HL-60 (cell line): ENCODE measurements at regions not wholly inside any gene's neighbourhood (a gene's known extent, or its start where the extent isn't known, plus 50 kb on each side); places are given as distances from the start of the nearest gene placed in this dataset.

Experiments
- DNase-seq, 2 experiments: peaks; one replicate each; pipeline ENCODE4 v3.0.0-alpha.2; 2010 to 2020; ENCODE audit warnings: low read depth in 1 of 2, low spot score in 1 of 2
- H3K27ac ChIP-seq: fragments of 250-450 bp; sonication (Bioruptor Pico); replicated peaks from 2 replicates; pipeline ENCODE4 v1.5.1; 2020; ENCODE audit warnings: mild to moderate bottlenecking, moderate library complexity
- H3K27me3 ChIP-seq: fragments of 250-450 bp; sonication (Bioruptor Pico); 2 replicates; pipeline ENCODE4 v1.5.1; 2021; ENCODE audit warnings: mild to moderate bottlenecking, moderate library complexity; ENCODE audit not compliant: insufficient read depth, poor library complexity, severe bottlenecking
- H3K4me3 ChIP-seq: replicated peaks from 2 replicates; pipeline ENCODE4 v1.5.1; 2011; ENCODE audit warnings: mild to moderate bottlenecking, control low read depth, low read length; ENCODE audit not compliant: insufficient read depth
- GABPA ChIP-seq: IDR thresholded peaks from 2 replicates; pipeline ENCODE4 v1.6.1; 2012; ENCODE audit warnings: low read depth
- POLR2AphosphoS5 ChIP-seq: IDR thresholded peaks from 2 replicates; pipeline ENCODE4 v1.6.1; 2012; ENCODE audit warnings: low read depth
- SPI1 ChIP-seq: IDR thresholded peaks from 2 replicates; pipeline ENCODE4 v1.6.1; 2012; ENCODE audit warnings: low read depth, mild to moderate bottlenecking, borderline replicate concordance
- TF ChIP-seq, protein P1 (sequence below): IDR thresholded peaks from one replicate; pipeline ENCODE4 v1.5.1; 2011; ENCODE audit warnings: low read length, control low read depth, inconsistent platforms; ENCODE audit not compliant: insufficient read depth
- TF ChIP-seq, protein P2 (sequence below): IDR thresholded peaks from 2 replicates; pipeline ENCODE4 v1.6.1; 2012; ENCODE audit warnings: low read depth; ENCODE audit not compliant: insufficient replicate concordance

DNA sequence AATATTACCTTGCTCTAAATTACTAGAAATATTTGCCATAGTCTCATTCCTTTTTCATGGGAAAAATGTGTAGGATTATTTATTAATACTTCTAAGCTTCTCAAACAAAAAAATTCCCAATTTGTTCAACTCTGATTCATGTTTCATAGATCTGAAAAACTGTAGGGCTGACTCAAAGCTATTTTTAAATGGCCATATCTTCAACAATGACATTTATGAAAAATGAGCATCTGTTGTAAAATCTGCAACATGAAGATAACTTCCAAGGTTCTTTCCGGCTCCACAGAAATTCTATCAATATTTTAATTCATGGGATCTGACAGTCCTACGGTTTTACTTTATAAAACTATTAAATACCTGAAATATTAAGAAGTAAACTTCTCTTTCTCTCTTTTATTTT is 192.7 kb upstream of the KCNJ16 start:
- Histone ChIP-seq H3K4me3 (no peak overlapping the region), H3K27me3 (no peaks in the 10 kb centered on the region), H3K27ac (no peak overlapping the region)
- TF ChIP-seq, protein P1, sequence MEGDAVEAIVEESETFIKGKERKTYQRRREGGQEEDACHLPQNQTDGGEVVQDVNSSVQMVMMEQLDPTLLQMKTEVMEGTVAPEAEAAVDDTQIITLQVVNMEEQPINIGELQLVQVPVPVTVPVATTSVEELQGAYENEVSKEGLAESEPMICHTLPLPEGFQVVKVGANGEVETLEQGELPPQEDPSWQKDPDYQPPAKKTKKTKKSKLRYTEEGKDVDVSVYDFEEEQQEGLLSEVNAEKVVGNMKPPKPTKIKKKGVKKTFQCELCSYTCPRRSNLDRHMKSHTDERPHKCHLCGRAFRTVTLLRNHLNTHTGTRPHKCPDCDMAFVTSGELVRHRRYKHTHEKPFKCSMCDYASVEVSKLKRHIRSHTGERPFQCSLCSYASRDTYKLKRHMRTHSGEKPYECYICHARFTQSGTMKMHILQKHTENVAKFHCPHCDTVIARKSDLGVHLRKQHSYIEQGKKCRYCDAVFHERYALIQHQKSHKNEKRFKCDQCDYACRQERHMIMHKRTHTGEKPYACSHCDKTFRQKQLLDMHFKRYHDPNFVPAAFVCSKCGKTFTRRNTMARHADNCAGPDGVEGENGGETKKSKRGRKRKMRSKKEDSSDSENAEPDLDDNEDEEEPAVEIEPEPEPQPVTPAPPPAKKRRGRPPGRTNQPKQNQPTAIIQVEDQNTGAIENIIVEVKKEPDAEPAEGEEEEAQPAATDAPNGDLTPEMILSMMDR: no peak
- TF ChIP-seq POLR2AphosphoS5: no peak
- TF ChIP-seq, protein P2, sequence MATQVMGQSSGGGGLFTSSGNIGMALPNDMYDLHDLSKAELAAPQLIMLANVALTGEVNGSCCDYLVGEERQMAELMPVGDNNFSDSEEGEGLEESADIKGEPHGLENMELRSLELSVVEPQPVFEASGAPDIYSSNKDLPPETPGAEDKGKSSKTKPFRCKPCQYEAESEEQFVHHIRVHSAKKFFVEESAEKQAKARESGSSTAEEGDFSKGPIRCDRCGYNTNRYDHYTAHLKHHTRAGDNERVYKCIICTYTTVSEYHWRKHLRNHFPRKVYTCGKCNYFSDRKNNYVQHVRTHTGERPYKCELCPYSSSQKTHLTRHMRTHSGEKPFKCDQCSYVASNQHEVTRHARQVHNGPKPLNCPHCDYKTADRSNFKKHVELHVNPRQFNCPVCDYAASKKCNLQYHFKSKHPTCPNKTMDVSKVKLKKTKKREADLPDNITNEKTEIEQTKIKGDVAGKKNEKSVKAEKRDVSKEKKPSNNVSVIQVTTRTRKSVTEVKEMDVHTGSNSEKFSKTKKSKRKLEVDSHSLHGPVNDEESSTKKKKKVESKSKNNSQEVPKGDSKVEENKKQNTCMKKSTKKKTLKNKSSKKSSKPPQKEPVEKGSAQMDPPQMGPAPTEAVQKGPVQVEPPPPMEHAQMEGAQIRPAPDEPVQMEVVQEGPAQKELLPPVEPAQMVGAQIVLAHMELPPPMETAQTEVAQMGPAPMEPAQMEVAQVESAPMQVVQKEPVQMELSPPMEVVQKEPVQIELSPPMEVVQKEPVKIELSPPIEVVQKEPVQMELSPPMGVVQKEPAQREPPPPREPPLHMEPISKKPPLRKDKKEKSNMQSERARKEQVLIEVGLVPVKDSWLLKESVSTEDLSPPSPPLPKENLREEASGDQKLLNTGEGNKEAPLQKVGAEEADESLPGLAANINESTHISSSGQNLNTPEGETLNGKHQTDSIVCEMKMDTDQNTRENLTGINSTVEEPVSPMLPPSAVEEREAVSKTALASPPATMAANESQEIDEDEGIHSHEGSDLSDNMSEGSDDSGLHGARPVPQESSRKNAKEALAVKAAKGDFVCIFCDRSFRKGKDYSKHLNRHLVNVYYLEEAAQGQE: no peak
- TF ChIP-seq GABPA: no peak
- no peak for TF ChIP-seq SPI1
- no peak for DNase-seq

DNA sequence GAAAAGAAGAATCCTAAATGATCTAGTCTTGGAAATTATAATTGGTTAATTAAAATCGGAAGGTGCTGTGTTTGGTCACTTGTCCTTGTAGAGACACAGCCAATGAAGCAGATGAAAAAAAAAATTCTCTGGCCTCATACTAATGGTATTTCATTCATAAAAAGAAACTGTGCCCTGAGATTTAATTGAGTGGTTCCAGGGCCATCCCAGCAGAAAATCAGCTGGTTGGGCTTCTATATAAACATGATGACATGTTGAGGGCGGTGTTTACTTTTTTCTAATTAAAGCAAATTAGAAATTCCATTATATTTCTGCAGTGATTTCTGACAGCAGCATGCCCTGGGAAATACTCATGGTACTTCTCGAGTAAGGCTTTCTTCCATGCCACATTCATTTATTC is 191.9 kb upstream of the KCNJ16 start:
- DNase-seq: no peak
- TF ChIP-seq POLR2AphosphoS5 (no peak), GABPA (no peak), SPI1 (no peak)
- TF ChIP-seq, protein P1: no peak
- TF ChIP-seq, protein P2: no peak
- Histone ChIP-seq H3K27me3 (no peaks in the 10 kb centered on the region), H3K4me3 (no peak overlapping the region), H3K27ac (no peak overlapping the region)

DNA sequence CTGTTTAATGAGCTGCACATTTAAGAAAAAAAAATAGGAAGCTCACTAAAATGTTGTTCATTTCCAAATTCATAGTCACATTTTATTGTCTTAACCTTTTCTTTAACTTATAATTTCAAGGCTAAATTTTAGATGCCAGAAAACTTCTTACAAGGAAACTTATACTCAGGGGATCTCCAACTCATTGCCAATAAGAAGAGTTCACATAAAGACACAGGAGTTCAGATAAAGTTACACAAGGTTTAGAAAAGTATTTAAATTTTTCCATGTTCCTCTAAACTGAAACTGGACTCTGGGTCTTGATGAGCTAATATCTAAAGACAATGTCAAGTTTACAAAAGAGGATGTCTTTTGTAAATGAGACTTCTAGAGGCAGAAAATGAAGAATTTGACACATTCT is 190.7 kb upstream of the KCNJ16 start:
- no peak overlapping the region for H3K4me3 ChIP-seq
- no peak for DNase-seq
- no peak overlapping the region for H3K27ac ChIP-seq
- no peaks in the 10 kb centered on the region for H3K27me3 ChIP-seq
- TF ChIP-seq GABPA (no peak), POLR2AphosphoS5 (no peak), SPI1 (no peak)
- TF ChIP-seq, protein P2: no peak
- TF ChIP-seq, protein P1: no peak
